HepG2 (cell line): ENCODE measurements at regions not wholly inside any gene's neighbourhood (a gene's known extent, or its start where the extent isn't known, plus 50 kb on each side); places are given as distances from the start of the nearest gene placed in this dataset.

ENCODE experiments used
- CENPT ChIP-seq: sonication (generic); formaldehyde crosslinking; IDR thresholded peaks from 2 replicates; pipeline ENCODE4 v1.8.0; 2022; ENCODE audit warnings: low read depth, mild to moderate bottlenecking, moderate library complexity, missing genetic modification reagents
- ELK4 ChIP-seq: sonication (generic); formaldehyde crosslinking; IDR thresholded peaks from 2 replicates; pipeline ENCODE4 v1.9.0; 2021; ENCODE audit warnings: missing genetic modification reagents, borderline replicate concordance
- FOXK2 ChIP-seq: fragments of 450-650 bp; IDR thresholded peaks from 2 replicates; pipeline ENCODE4 v1.6.1; 2016
- GABPB1 ChIP-seq: IDR thresholded peaks from 2 replicates; pipeline ENCODE4 v1.6.1; 2016; ENCODE audit warnings: mild to moderate bottlenecking, missing genetic modification reagents, moderate library complexity, missing compliant biosample characterization
- HMGA1 ChIP-seq: sonication (generic); formaldehyde crosslinking; conservative IDR thresholded peaks from 2 replicates; pipeline ENCODE4 v1.4.0; 2020; ENCODE audit warnings: missing genetic modification reagents
- IKZF1 ChIP-seq: fragments of 450-650 bp; IDR thresholded peaks from 2 replicates; pipeline ENCODE4 v1.7.1; 2016
- LCORL ChIP-seq, 2 experiments: fragments of 450-650 bp in 1 of 2; sonication (generic) in 1 of 2; formaldehyde crosslinking in 1 of 2; IDR thresholded peaks; 2 replicates each; pipeline versions ENCODE4 v1.5.0 to v1.6.1; 2017 to 2020; ENCODE audit warnings: antibody characterized with exemption in 1 of 2, missing genetic modification reagents in 1 of 2
- MAZ ChIP-seq, 2 experiments: sonication (generic) in 1 of 2; formaldehyde crosslinking in 1 of 2; IDR thresholded peaks; 2 replicates each; pipeline versions ENCODE4 v1.5.0 to v1.6.1; 2012 to 2020; ENCODE audit warnings: low read depth in 2 of 2, mild to moderate bottlenecking in 2 of 2, borderline replicate concordance in 1 of 2, improper control_type of control experiment in 1 of 2, low read length in 1 of 2, missing genetic modification reagents in 1 of 2, moderate library complexity in 1 of 2
- MED1 ChIP-seq: sonication (generic); formaldehyde crosslinking; IDR thresholded peaks from 2 replicates; pipeline ENCODE4 v1.4.0; 2020; ENCODE audit warnings: missing genetic modification reagents
- MEIS2 ChIP-seq: sonication (generic); formaldehyde crosslinking; IDR thresholded peaks from 2 replicates; pipeline ENCODE4 v1.9.0; 2021; ENCODE audit warnings: mild to moderate bottlenecking, missing genetic modification reagents
- MYPOP ChIP-seq: sonication (generic); formaldehyde crosslinking; IDR thresholded peaks from 2 replicates; pipeline ENCODE4 v1.8.1; 2023; ENCODE audit warnings: mild to moderate bottlenecking, moderate library complexity, missing genetic modification reagents
- PLRG1 ChIP-seq: fragments of 450-650 bp; conservative IDR thresholded peaks from 2 replicates; pipeline ENCODE4 v1.6.1; 2016
- RAD21 ChIP-seq: fragments of 450-650 bp; formaldehyde crosslinking; IDR thresholded peaks from 2 replicates; pipeline ENCODE4 v1.5.0; 2020; ENCODE audit warnings: mild to moderate bottlenecking
- RFXAP ChIP-seq: sonication (generic); formaldehyde crosslinking; IDR thresholded peaks from 2 replicates; pipeline ENCODE4 v1.4.0; 2020; ENCODE audit warnings: missing genetic modification reagents, borderline replicate concordance
- SMC3 ChIP-seq: IDR thresholded peaks from 2 replicates; pipeline ENCODE4 v1.6.1; 2011; ENCODE audit warnings: low read length, improper control_type of control experiment
- TFAP4 ChIP-seq: sonication (generic); IDR thresholded peaks from 2 replicates; pipeline ENCODE4 v1.6.1; 2016; ENCODE audit warnings: low read depth, borderline replicate concordance
- TSC22D2 ChIP-seq: sonication (generic); formaldehyde crosslinking; IDR thresholded peaks from 2 replicates; pipeline ENCODE4 v1.5.1; 2020; ENCODE audit warnings: missing genetic modification reagents, mild to moderate bottlenecking, borderline replicate concordance
- ZBTB44 ChIP-seq: sonication (generic); formaldehyde crosslinking; IDR thresholded peaks from 2 replicates; pipeline ENCODE4 v1.4.0; 2020; ENCODE audit warnings: missing genetic modification reagents
- ZNF12 ChIP-seq: sonication (generic); formaldehyde crosslinking; IDR thresholded peaks from 2 replicates; pipeline ENCODE4 v1.5.0; 2020; ENCODE audit warnings: missing genetic modification reagents
- ZNF547 ChIP-seq: sonication (generic); formaldehyde crosslinking; IDR thresholded peaks from 2 replicates; pipeline ENCODE4 v1.5.1; 2020; ENCODE audit warnings: mild to moderate bottlenecking, missing genetic modification reagents
- ZNF597 ChIP-seq: sonication (generic); formaldehyde crosslinking; IDR thresholded peaks from 2 replicates; pipeline ENCODE4 v1.5.0; 2020; ENCODE audit warnings: missing genetic modification reagents

GRCh38 chr6:16964553-16965499, 137.0 kb upstream of the STMND1 start (continued):
- TF ChIP-seq GABPB1 (CRISPR knock-in tag) (0 out of 2 replicates have a peak, but pooled peaks have one; percentile 23), ZNF12 (CRISPR knock-in tag) (no peak), IKZF1 (no peak), TFAP4 (no peak), MED1 (CRISPR knock-in tag) (peak; percentile 9; the same call in 1 of the 2 replicates), SMC3 (peak; percentile 79), RFXAP (no peak), MEIS2 (CRISPR knock-in tag) (no peak), MAZ (IDR thresholded peaks at IDR 0.05; ENCODE audit: borderline replicate concordance, low read depth, low read length) (no peak), MAZ (CRISPR knock-in tag; IDR thresholded peaks at IDR 0.05; ENCODE audit: low read depth) (0 out of 2 replicates have a peak, but pooled peaks have one; percentile 24), LCORL (IDR thresholded peaks at IDR 0.05) (no peak), LCORL (CRISPR knock-in tag; IDR thresholded peaks at IDR 0.05) (peak; percentile 34; the same call in 1 of the 2 replicates), ZNF547 (no peak), ELK4 (no peak), CENPT (CRISPR knock-in tag) (no peak), PLRG1 (no peak), ZNF597 (no peak), MYPOP (CRISPR knock-in tag) (peak; percentile 21; the same call in 1 of the 2 replicates), HMGA1 (CRISPR knock-in tag) (no peak), RAD21 (CRISPR knock-in tag) (peak; percentile 88), FOXK2 (no peak), ZBTB44 (CRISPR knock-in tag) (no peak), TSC22D2 (0 out of 2 replicates have a peak, but pooled peaks have one; percentile 57)
